WTC11 (cell line): ENCODE measurements at regions not wholly inside any gene's neighbourhood (a gene's known extent, or its start where the extent isn't known, plus 50 kb on each side); places are given as distances from the start of the nearest gene placed in this dataset.

Experiments
- ATAC-seq: fragments of 200-7000 bp; cut with Tn5 transposase; 2 replicates; pipeline ENCODE4 v1.10.0; 2021; ENCODE audit warnings: mild to moderate bottlenecking, moderate library complexity
- CTCF ChIA-PET: fragments of 300-600 bp; sonication (Branson Sonifier 250); formaldehyde crosslinking; loops from one replicate; lab custom pipeline; 2021; ENCODE audit warnings: antibody characterized with exemption; lab: Charles Lee
- POLR2A ChIA-PET: fragments of 350-600 bp; sonication (Branson Sonifier 250); formaldehyde crosslinking; loops from one replicate; lab custom pipeline; 2021; ENCODE audit warnings: antibody characterized with exemption; lab: Charles Lee
- DNase-seq: peaks from one replicate; pipeline ENCODE4 v3.0.0; 2021; ENCODE audit warnings: low spot score
- H3K27ac Mint-ChIP-seq: 2 replicates; pipeline ENCODE4 v1.8.0; 2021; ENCODE audit warnings: mixed read lengths
- H3K27me3 Mint-ChIP-seq: 2 replicates; pipeline ENCODE4 v1.8.0; 2021; ENCODE audit warnings: low read depth, mild to moderate bottlenecking, moderate library complexity, mixed read lengths
- H3K36me3 Mint-ChIP-seq: 2 replicates; pipeline ENCODE4 v1.8.0; 2021; ENCODE audit warnings: mixed read lengths
- H3K4me1 Mint-ChIP-seq: 2 replicates; pipeline ENCODE4 v1.8.0; 2022; ENCODE audit warnings: mixed read lengths
- H3K4me3 Mint-ChIP-seq: 2 replicates; pipeline ENCODE4 v1.8.0; 2021; ENCODE audit warnings: mild to moderate bottlenecking, moderate library complexity, mixed read lengths
- H3K9me3 Mint-ChIP-seq: 2 replicates; pipeline ENCODE4 v1.8.0; 2021; ENCODE audit warnings: mixed read lengths
- GRHL2 ChIP-seq: fragments of 250-450 bp; sonication (Bioruptor Pico); IDR thresholded peaks from 2 replicates; pipeline ENCODE4 v1.8.0; 2022; ENCODE audit warnings: mild to moderate bottlenecking, moderate library complexity; ENCODE audit not compliant: insufficient replicate concordance, severe bottlenecking
- GTF2I ChIP-seq: fragments of 250-450 bp; sonication (Bioruptor Pico); conservative IDR thresholded peaks from 2 replicates; pipeline ENCODE4 v1.4.0; 2021; ENCODE audit warnings: mild to moderate bottlenecking
- HMGA2 ChIP-seq: fragments of 250-450 bp; sonication (Bioruptor Pico); IDR thresholded peaks from 2 replicates; pipeline ENCODE4 v1.4.0; 2021; ENCODE audit warnings: mild to moderate bottlenecking, moderate library complexity
- JUN ChIP-seq: sonication (generic); formaldehyde crosslinking; IDR thresholded peaks from 2 replicates; pipeline ENCODE4 v1.8.0; 2023; ENCODE audit warnings: mild to moderate bottlenecking, missing genetic modification reagents
- MXD4 ChIP-seq: fragments of 250-450 bp; sonication (Bioruptor Pico); IDR thresholded peaks from 2 replicates; pipeline ENCODE4 v1.8.0; 2021; ENCODE audit warnings: mild to moderate bottlenecking, moderate library complexity, borderline replicate concordance
- MYBL2 ChIP-seq: sonication (generic); formaldehyde crosslinking; IDR thresholded peaks from 2 replicates; pipeline ENCODE4 v1.8.1; 2023; ENCODE audit warnings: mild to moderate bottlenecking, moderate library complexity, missing genetic modification reagents
- NFYB ChIP-seq: sonication (generic); formaldehyde crosslinking; conservative IDR thresholded peaks from 2 replicates; pipeline ENCODE4 v1.8.0; 2022; ENCODE audit warnings: low read depth, missing genetic modification reagents
- NR2C2 ChIP-seq: sonication (generic); formaldehyde crosslinking; IDR thresholded peaks from 2 replicates; pipeline ENCODE4 v1.8.0; 2022; ENCODE audit warnings: mild to moderate bottlenecking, missing genetic modification reagents
- RELA ChIP-seq: sonication (generic); formaldehyde crosslinking; IDR thresholded peaks from 2 replicates; pipeline ENCODE4 v1.8.1; 2022; ENCODE audit warnings: missing genetic modification reagents, mild to moderate bottlenecking, borderline replicate concordance
- RORB ChIP-seq: fragments of 250-450 bp; sonication (Bioruptor Pico); IDR thresholded peaks from 2 replicates; pipeline ENCODE4 v1.9.0; 2021; ENCODE audit warnings: mild to moderate bottlenecking
- SMAD3 ChIP-seq: sonication (generic); formaldehyde crosslinking; IDR thresholded peaks from 2 replicates; pipeline ENCODE4 v1.8.0; 2022; ENCODE audit warnings: missing genetic modification reagents, mild to moderate bottlenecking, borderline replicate concordance
- SMAD4 ChIP-seq: sonication (generic); formaldehyde crosslinking; IDR thresholded peaks from 2 replicates; pipeline ENCODE4 v1.8.0; 2022; ENCODE audit warnings: mild to moderate bottlenecking, missing genetic modification reagents
- SOX15 ChIP-seq: fragments of 250-450 bp; sonication (Bioruptor Pico); IDR thresholded peaks from 2 replicates; pipeline ENCODE4 v1.9.0; 2021; ENCODE audit warnings: mild to moderate bottlenecking
- TP53 ChIP-seq: sonication (generic); formaldehyde crosslinking; IDR thresholded peaks from 2 replicates; pipeline ENCODE4 v1.8.1; 2023; ENCODE audit warnings: mild to moderate bottlenecking, missing genetic modification reagents
- ZNF219 ChIP-seq: sonication (generic); formaldehyde crosslinking; IDR thresholded peaks from 2 replicates; pipeline ENCODE4 v1.8.0; 2023; ENCODE audit warnings: missing genetic modification reagents, mild to moderate bottlenecking, borderline replicate concordance
- ZNF317 ChIP-seq: sonication (generic); formaldehyde crosslinking; IDR thresholded peaks from 2 replicates; pipeline ENCODE4 v1.8.1; 2023; ENCODE audit warnings: low read depth, mild to moderate bottlenecking, moderate library complexity, missing genetic modification reagents, borderline replicate concordance
- ZNF416 ChIP-seq: fragments of 250-450 bp; sonication (Bioruptor Pico); IDR thresholded peaks from 2 replicates; pipeline ENCODE4 v1.9.0; 2021; ENCODE audit warnings: mild to moderate bottlenecking, inconsistent platforms
- TF ChIP-seq, protein P1 (sequence below): fragments of 250-450 bp; sonication (Bioruptor Pico); IDR thresholded peaks from 2 replicates; pipeline ENCODE4 v1.9.0; 2021; ENCODE audit warnings: mild to moderate bottlenecking, borderline replicate concordance
- TF ChIP-seq, protein P2 (sequence below): fragments of 250-450 bp; sonication (Bioruptor Pico); conservative IDR thresholded peaks from 2 replicates; pipeline ENCODE4 v1.9.0; 2021; ENCODE audit warnings: mild to moderate bottlenecking
- TF ChIP-seq, protein P3 (sequence below): sonication (generic); formaldehyde crosslinking; IDR thresholded peaks from 2 replicates; pipeline ENCODE4 v1.8.1; 2022; ENCODE audit warnings: low read depth, missing genetic modification reagents, borderline replicate concordance
- TF ChIP-seq, protein P4 (sequence below): fragments of 250-450 bp; sonication (Bioruptor Pico); IDR thresholded peaks from 2 replicates; pipeline ENCODE4 v1.9.0; 2021; ENCODE audit warnings: mild to moderate bottlenecking
- TF ChIP-seq, protein P5 (sequence below): sonication (generic); formaldehyde crosslinking; IDR thresholded peaks from 2 replicates; pipeline ENCODE4 v1.8.0; 2022; ENCODE audit warnings: missing genetic modification reagents
- TF ChIP-seq, protein P6 (sequence below): sonication (generic); formaldehyde crosslinking; IDR thresholded peaks from 2 replicates; pipeline ENCODE4 v1.8.1; 2023; ENCODE audit warnings: mild to moderate bottlenecking, missing genetic modification reagents, moderate library complexity

DNA sequence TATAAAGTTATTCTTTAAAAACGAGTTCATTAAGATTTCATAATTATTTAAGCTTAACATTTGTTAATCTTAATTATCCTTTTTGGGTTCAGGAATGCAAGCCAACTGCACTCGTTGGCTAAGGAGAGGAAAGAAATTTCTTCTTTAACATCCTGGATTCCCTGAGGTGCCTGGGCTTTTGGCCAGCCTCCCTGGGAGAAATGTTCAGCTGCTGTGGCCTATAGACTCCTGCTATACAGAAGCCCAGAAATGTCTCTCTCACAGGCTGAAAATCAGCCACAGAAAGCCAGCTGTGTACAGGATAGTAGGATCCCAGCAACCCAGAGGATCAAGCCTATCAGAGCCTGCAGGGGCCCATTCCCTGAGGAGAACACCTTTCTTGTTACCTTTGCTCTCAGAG lies 430.3 kb downstream of the XIRP2 start (continued):
- TF ChIP-seq, protein P1, sequence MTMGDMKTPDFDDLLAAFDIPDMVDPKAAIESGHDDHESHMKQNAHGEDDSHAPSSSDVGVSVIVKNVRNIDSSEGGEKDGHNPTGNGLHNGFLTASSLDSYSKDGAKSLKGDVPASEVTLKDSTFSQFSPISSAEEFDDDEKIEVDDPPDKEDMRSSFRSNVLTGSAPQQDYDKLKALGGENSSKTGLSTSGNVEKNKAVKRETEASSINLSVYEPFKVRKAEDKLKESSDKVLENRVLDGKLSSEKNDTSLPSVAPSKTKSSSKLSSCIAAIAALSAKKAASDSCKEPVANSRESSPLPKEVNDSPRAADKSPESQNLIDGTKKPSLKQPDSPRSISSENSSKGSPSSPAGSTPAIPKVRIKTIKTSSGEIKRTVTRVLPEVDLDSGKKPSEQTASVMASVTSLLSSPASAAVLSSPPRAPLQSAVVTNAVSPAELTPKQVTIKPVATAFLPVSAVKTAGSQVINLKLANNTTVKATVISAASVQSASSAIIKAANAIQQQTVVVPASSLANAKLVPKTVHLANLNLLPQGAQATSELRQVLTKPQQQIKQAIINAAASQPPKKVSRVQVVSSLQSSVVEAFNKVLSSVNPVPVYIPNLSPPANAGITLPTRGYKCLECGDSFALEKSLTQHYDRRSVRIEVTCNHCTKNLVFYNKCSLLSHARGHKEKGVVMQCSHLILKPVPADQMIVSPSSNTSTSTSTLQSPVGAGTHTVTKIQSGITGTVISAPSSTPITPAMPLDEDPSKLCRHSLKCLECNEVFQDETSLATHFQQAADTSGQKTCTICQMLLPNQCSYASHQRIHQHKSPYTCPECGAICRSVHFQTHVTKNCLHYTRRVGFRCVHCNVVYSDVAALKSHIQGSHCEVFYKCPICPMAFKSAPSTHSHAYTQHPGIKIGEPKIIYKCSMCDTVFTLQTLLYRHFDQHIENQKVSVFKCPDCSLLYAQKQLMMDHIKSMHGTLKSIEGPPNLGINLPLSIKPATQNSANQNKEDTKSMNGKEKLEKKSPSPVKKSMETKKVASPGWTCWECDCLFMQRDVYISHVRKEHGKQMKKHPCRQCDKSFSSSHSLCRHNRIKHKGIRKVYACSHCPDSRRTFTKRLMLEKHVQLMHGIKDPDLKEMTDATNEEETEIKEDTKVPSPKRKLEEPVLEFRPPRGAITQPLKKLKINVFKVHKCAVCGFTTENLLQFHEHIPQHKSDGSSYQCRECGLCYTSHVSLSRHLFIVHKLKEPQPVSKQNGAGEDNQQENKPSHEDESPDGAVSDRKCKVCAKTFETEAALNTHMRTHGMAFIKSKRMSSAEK (CRISPR knock-in tag) = no peak
- TF ChIP-seq NR2C2 (CRISPR knock-in tag) (no peak), ZNF317 (CRISPR knock-in tag) (no peak), JUN (CRISPR knock-in tag) (no peak), RORB (no peak), SMAD4 (CRISPR knock-in tag) (no peak), RELA (CRISPR knock-in tag) (no peak), SMAD3 (no peak), NFYB (CRISPR knock-in tag) (no peak), SOX15 (CRISPR knock-in tag) (no peak), MXD4 (CRISPR knock-in tag) (no peak)
- TF ChIP-seq, protein P2, sequence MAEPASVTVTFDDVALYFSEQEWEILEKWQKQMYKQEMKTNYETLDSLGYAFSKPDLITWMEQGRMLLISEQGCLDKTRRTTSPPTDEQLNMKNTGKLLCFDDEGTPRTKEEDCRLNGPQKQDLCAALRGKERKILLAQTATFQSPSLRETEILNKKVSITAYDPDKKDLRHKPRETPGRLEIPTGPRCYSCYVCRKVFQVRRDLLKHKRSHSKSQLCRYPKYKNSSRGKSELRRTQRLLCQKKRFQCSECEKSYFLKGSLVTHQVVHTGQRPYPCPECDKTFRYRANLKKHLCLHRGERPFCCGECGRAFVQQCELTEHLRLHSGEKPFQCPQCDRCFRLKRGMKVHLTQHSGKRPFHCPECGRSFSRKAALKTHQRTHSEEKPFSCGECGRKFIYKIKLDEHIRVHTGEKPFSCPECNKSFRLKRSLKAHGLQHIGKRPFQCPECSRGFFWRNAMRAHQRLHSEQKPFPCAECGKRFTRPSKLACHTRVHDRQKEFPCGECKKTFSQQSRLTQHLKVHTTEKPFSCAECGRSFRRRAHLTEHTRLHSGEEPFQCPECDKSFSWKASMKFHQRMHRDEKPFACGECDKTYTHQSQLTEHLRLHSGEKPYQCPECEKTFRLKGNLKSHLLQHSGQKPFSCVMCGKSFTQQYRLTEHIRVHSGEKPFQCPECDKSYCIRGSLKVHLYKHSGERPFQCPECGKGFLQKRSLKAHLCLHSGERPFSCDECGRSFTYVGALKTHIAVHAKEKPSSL (CRISPR knock-in tag) = no peak
- TF ChIP-seq, protein P3, sequence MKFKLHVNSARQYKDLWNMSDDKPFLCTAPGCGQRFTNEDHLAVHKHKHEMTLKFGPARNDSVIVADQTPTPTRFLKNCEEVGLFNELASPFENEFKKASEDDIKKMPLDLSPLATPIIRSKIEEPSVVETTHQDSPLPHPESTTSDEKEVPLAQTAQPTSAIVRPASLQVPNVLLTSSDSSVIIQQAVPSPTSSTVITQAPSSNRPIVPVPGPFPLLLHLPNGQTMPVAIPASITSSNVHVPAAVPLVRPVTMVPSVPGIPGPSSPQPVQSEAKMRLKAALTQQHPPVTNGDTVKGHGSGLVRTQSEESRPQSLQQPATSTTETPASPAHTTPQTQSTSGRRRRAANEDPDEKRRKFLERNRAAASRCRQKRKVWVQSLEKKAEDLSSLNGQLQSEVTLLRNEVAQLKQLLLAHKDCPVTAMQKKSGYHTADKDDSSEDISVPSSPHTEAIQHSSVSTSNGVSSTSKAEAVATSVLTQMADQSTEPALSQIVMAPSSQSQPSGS (CRISPR knock-in tag) = no peak

DNA sequence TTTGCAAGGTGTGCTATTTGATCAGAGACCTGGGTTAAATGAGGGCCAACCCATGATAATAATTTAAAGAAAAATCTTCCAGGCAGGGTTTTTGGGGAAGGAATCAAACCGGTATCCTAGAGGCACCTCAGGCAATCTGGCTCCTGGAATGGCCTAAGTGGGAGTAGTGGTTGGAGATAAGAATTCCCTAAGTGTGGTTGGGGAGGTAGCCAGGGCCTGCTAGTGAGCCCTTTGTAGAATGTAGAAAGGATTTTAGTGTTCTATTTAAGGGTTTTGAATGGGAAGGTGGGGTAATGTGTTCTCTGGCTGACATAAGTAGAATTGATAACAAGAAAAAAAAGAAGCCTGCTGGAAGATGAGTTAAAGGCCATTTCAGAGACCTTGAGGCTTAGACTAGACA lies 422.2 kb downstream of the XIRP2 start:
- peaks cover 2% of the 10 kb centered on the region; the same call in 1 of the 2 replicates for H3K36me3 Mint-ChIP-seq
- CTCF ChIA-PET = no interaction called here
- H3K27ac Mint-ChIP-seq = peak overlapping the region; percentile 52
- H3K9me3 Mint-ChIP-seq = no peaks in the 10 kb centered on the region
- peak; percentile 92 for ATAC-seq
- H3K4me1 Mint-ChIP-seq = peaks cover 27% of the 10 kb centered on the region
- no peak overlapping the region for H3K4me3 Mint-ChIP-seq
- TF ChIP-seq GTF2I (CRISPR knock-in tag) (no peak), TP53 (CRISPR knock-in tag) (no peak), GRHL2 (CRISPR knock-in tag) (no peak), MYBL2 (no peak), ZNF317 (CRISPR knock-in tag) (no peak), ZNF219 (no peak), ZNF416 (no peak), HMGA2 (CRISPR knock-in tag) (no peak)
- TF ChIP-seq, protein P4, sequence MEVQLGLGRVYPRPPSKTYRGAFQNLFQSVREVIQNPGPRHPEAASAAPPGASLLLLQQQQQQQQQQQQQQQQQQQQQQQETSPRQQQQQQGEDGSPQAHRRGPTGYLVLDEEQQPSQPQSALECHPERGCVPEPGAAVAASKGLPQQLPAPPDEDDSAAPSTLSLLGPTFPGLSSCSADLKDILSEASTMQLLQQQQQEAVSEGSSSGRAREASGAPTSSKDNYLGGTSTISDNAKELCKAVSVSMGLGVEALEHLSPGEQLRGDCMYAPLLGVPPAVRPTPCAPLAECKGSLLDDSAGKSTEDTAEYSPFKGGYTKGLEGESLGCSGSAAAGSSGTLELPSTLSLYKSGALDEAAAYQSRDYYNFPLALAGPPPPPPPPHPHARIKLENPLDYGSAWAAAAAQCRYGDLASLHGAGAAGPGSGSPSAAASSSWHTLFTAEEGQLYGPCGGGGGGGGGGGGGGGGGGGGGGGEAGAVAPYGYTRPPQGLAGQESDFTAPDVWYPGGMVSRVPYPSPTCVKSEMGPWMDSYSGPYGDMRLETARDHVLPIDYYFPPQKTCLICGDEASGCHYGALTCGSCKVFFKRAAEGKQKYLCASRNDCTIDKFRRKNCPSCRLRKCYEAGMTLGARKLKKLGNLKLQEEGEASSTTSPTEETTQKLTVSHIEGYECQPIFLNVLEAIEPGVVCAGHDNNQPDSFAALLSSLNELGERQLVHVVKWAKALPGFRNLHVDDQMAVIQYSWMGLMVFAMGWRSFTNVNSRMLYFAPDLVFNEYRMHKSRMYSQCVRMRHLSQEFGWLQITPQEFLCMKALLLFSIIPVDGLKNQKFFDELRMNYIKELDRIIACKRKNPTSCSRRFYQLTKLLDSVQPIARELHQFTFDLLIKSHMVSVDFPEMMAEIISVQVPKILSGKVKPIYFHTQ (CRISPR knock-in tag) = no peak
- TF ChIP-seq, protein P5, sequence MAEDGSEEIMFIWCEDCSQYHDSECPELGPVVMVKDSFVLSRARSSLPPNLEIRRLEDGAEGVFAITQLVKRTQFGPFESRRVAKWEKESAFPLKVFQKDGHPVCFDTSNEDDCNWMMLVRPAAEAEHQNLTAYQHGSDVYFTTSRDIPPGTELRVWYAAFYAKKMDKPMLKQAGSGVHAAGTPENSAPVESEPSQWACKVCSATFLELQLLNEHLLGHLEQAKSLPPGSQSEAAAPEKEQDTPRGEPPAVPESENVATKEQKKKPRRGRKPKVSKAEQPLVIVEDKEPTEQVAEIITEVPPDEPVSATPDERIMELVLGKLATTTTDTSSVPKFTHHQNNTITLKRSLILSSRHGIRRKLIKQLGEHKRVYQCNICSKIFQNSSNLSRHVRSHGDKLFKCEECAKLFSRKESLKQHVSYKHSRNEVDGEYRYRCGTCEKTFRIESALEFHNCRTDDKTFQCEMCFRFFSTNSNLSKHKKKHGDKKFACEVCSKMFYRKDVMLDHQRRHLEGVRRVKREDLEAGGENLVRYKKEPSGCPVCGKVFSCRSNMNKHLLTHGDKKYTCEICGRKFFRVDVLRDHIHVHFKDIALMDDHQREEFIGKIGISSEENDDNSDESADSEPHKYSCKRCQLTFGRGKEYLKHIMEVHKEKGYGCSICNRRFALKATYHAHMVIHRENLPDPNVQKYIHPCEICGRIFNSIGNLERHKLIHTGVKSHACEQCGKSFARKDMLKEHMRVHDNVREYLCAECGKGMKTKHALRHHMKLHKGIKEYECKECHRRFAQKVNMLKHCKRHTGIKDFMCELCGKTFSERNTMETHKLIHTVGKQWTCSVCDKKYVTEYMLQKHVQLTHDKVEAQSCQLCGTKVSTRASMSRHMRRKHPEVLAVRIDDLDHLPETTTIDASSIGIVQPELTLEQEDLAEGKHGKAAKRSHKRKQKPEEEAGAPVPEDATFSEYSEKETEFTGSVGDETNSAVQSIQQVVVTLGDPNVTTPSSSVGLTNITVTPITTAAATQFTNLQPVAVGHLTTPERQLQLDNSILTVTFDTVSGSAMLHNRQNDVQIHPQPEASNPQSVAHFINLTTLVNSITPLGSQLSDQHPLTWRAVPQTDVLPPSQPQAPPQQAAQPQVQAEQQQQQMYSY = no peak
- TF ChIP-seq, protein P6, sequence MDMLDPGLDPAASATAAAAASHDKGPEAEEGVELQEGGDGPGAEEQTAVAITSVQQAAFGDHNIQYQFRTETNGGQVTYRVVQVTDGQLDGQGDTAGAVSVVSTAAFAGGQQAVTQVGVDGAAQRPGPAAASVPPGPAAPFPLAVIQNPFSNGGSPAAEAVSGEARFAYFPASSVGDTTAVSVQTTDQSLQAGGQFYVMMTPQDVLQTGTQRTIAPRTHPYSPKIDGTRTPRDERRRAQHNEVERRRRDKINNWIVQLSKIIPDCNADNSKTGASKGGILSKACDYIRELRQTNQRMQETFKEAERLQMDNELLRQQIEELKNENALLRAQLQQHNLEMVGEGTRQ (CRISPR knock-in tag) = no peak
- TF ChIP-seq, all 79 proteins: peak for 0
- H3K27me3 Mint-ChIP-seq = no peaks in the 10 kb centered on the region
- no peak for DNase-seq
- POLR2A ChIA-PET = no interaction called here
